Upper lobe of left lung (tissue), 4 donors: ENCODE measurements at regions not wholly inside any gene's neighbourhood (a gene's known extent, or its start where the extent isn't known, plus 50 kb on each side); places are given as distances from the start of the nearest gene placed in this dataset.
A peak's percentile ranks its signal among the peaks of the same experiment; 100 is the strongest.

ENCODE experiments used
- POLR2AphosphoS5 ChIP-seq, 2 donors: sonication (generic); formaldehyde crosslinking; IDR thresholded peaks; one replicate each; pipeline ENCODE4 v1.5.1; 2017; ENCODE audit warnings: antibody characterized with exemption in 2 of 2
- TF ChIP-seq, protein P1 (sequence below), 6 experiments: fragments of 450-650 bp in 4 of 6; fragments of 200-600 bp in 2 of 6; sonication (generic) in 2 of 6; IDR thresholded peaks; one replicate each; pipeline ENCODE4 v1.5.1; 2016 to 2019; ENCODE audit warnings: antibody characterized with exemption in 6 of 6

DNA sequence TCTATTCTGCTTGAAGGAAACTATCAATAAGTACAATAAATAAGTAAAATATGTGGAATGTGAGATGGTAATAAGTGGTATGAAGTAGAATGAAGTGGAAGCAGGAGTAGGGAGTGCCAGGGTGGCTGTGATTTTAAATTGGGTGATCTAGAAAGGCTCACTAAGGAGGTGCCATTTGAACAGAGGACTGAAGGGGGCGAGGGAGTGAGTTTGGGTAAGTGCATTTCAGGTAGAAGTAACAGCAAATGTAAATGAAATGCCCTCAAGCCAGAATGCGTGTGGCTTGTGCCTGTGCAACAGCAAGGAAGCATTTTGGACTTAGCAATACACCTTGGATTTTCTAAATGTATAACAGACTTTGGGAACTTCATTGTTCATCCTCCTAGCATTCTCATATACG is 77.1 kb downstream of the CCNA1 start:
- TF ChIP-seq, protein P1, sequence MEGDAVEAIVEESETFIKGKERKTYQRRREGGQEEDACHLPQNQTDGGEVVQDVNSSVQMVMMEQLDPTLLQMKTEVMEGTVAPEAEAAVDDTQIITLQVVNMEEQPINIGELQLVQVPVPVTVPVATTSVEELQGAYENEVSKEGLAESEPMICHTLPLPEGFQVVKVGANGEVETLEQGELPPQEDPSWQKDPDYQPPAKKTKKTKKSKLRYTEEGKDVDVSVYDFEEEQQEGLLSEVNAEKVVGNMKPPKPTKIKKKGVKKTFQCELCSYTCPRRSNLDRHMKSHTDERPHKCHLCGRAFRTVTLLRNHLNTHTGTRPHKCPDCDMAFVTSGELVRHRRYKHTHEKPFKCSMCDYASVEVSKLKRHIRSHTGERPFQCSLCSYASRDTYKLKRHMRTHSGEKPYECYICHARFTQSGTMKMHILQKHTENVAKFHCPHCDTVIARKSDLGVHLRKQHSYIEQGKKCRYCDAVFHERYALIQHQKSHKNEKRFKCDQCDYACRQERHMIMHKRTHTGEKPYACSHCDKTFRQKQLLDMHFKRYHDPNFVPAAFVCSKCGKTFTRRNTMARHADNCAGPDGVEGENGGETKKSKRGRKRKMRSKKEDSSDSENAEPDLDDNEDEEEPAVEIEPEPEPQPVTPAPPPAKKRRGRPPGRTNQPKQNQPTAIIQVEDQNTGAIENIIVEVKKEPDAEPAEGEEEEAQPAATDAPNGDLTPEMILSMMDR (IDR thresholded peaks at IDR 0.05): peak in 1 of 6 experiments; percentile 5
- TF ChIP-seq POLR2AphosphoS5 (IDR thresholded peaks at IDR 0.05): no peak
